NB4 (cell line): ENCODE measurements at regions not wholly inside any gene's neighbourhood (a gene's known extent, or its start where the extent isn't known, plus 50 kb on each side); places are given as distances from the start of the nearest gene placed in this dataset.
"Not testable (repeated sequence)": the region's sequence is repeated elsewhere in the genome, so short reads cannot be mapped to it uniquely, and the experiment has no call there.

ENCODE experiments used
- DNase-seq: peaks from one replicate; pipeline ENCODE4 v3.0.0; 2010; ENCODE audit warnings: low read depth
- H3K4me3 ChIP-seq: one replicate; pipeline ENCODE4 v1.5.1; 2011; ENCODE audit warnings: mild to moderate bottlenecking, low read depth, low read length, moderate library complexity
- MYC ChIP-seq: IDR thresholded peaks from 2 replicates; pipeline ENCODE4 v1.6.1; 2011; ENCODE audit warnings: low read depth, low read length
- POLR2A ChIP-seq: IDR thresholded peaks from 2 replicates; pipeline ENCODE4 v1.6.1; 2011; ENCODE audit warnings: mild to moderate bottlenecking; ENCODE audit not compliant: insufficient read length; ENCODE audit errors: extremely low read depth
- TF ChIP-seq, protein P1 (sequence below): IDR thresholded peaks from one replicate; pipeline ENCODE4 v1.5.1; 2012; ENCODE audit warnings: low read depth, low read length
- TF ChIP-seq, protein P2 (sequence below): IDR thresholded peaks from 2 replicates; pipeline ENCODE4 v1.6.1; 2011; ENCODE audit warnings: low read depth, low read length

GRCh38 chr16:13479549-13479948, 440.4 kb upstream of the ERCC4 start:
- no peak overlapping the region for H3K4me3 ChIP-seq
- no peak for DNase-seq
- TF ChIP-seq MYC (no peak), POLR2A (no peak)
- TF ChIP-seq, protein P1, sequence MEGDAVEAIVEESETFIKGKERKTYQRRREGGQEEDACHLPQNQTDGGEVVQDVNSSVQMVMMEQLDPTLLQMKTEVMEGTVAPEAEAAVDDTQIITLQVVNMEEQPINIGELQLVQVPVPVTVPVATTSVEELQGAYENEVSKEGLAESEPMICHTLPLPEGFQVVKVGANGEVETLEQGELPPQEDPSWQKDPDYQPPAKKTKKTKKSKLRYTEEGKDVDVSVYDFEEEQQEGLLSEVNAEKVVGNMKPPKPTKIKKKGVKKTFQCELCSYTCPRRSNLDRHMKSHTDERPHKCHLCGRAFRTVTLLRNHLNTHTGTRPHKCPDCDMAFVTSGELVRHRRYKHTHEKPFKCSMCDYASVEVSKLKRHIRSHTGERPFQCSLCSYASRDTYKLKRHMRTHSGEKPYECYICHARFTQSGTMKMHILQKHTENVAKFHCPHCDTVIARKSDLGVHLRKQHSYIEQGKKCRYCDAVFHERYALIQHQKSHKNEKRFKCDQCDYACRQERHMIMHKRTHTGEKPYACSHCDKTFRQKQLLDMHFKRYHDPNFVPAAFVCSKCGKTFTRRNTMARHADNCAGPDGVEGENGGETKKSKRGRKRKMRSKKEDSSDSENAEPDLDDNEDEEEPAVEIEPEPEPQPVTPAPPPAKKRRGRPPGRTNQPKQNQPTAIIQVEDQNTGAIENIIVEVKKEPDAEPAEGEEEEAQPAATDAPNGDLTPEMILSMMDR, result no peak
- TF ChIP-seq, protein P2, sequence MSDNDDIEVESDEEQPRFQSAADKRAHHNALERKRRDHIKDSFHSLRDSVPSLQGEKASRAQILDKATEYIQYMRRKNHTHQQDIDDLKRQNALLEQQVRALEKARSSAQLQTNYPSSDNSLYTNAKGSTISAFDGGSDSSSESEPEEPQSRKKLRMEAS, result no peak

DNA sequence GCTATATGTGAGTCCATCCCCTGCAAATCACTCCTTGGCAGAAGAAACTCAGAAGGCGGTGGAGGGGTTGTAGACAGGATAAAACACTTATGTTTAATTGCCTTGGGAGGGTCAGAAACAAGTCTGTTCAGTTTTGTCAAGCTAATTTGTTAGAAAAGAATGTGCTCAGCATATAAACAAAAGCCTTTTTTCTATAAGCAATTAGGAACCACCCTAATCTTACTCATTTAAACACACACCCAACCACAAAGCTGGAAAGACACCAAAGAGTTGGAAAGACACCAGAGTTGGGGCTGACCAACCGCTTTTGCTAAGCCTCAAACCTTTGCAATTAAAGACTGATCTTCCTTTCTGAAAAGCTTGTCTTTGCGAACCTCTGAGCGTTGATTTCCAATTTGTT, 439.2 kb upstream of the ERCC4 start:
- no peak overlapping the region for H3K4me3 ChIP-seq
- no peak for DNase-seq
- TF ChIP-seq MYC (no peak), POLR2A (no peak)
- TF ChIP-seq, protein P1, result no peak
- TF ChIP-seq, protein P2, result no peak

- no peak overlapping the region for H3K4me3 ChIP-seq
- no peak for DNase-seq
- TF ChIP-seq MYC, result no peak
- TF ChIP-seq, protein P2, result no peak
- no peak for TF ChIP-seq POLR2A
- TF ChIP-seq, protein P1, result no peak
These were observed 436.8 kb upstream of the ERCC4 start for GRCh38 chr16:13483121-13483520.

- not testable (repeated sequence) for DNase-seq, H3K4me3 ChIP-seq
These were observed 430.5 kb upstream of the ERCC4 start for GRCh38 chr16:13489416-13489815.

DNA sequence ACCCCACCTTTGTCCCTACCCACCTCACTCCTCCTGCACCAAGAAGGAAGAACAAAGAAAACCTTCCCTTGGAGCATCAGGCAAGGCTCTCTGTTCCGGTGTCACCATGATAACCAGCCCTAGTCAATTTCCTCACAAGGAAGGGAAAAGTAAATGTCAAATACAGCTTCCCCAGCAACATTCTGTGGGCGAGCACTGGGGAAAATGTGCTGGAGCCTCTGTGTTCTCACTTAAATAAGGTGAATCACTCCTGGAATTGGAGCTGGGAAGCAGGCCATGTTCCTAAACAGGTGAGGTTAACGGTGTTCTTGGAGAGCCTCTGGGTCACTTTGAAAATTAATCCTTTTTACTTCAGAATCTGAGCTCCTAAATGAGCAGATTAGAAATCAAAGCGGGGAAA, 427.9 kb upstream of the ERCC4 start:
- TF ChIP-seq POLR2A, result no peak
- TF ChIP-seq, protein P2, result no peak
- TF ChIP-seq, protein P1, result no peak
- H3K4me3 ChIP-seq, result no peak overlapping the region
- no peak for DNase-seq

DNA sequence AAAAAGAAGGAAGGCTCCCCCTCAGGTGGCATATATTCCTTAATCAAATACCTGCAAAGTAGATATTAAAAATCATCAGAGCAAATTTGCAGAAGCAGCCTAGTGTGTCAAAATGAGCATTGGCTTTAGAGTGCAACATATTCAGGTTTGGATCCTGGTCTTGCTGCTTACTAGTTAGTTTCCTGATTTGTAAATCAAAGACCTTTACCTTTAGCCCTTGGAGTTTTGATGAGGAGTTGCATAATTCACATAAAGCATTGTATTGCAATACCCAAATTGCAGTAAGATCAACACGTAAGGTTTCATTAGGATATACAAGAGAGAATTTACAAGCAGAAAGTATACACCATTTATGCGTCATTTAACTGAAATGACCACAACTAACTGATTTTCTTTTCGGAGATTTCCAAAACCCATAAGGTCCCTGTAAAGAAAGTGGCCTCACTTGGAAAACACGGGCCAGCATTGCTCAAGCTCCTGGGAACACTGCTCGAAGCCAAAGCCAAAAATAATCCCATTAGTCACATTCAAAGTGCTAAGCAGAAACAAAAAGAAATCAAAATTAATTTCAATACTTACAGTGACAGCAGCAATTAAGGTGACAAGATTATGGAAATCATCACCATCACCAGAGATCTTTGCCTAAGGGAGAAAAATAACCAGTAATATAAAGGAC, 415.9 kb upstream of the ERCC4 start:
- no peak for DNase-seq
- H3K4me3 ChIP-seq, result no peak overlapping the region
- TF ChIP-seq POLR2A (no peak), MYC (no peak)
- TF ChIP-seq, protein P1, result no peak
- TF ChIP-seq, protein P2, result no peak
